ENCODE measurements at regions not wholly inside any gene's neighbourhood (a gene's known extent, or its start where the extent isn't known, plus 50 kb on each side); places are given as distances from the start of the nearest gene placed in this dataset.

GRCh38 chr13:79866436-79866835 is 385.5 kb downstream of the NDFIP2 start (continued):
- TF ChIP-seq HSF1 (IDR thresholded peaks at IDR 0.05; ENCODE audit: low read depth, low read length) (no peak), ZNF687 (IDR thresholded peaks at IDR 0.05) (no peak), MXI1 (IDR thresholded peaks at IDR 0.05; ENCODE audit: low read depth, low read length) (no peak), RFX5 (IDR thresholded peaks at IDR 0.05; ENCODE audit: low read depth, low read length) (no peak), SREBF2 (IDR thresholded peaks at IDR 0.05; ENCODE audit: low read length) (no peak)

- H3K27ac ChIP-seq (ENCODE audit: control insufficient read depth, insufficient read depth) = no peak overlapping the region
- DNase-seq (ENCODE audit: low read depth, low spot score) = no peak
- no peak for ATAC-seq
- WGBS (ENCODE audit: insufficient coverage, insufficient replicate concordance, low lambda C conversion rate, missing lambda C conversion rate) = 0% methylated on average over 2 of the region's 2 CpGs
- FAIRE-seq = no peak
- H4K20me1 ChIP-seq (ENCODE audit: control insufficient read depth, insufficient read depth) = no peaks in the 10 kb centered on the region
- H3K27me3 ChIP-seq (replicated peaks in 1 of 2; ENCODE audit: control insufficient read depth in 2 of 2, insufficient read depth in 2 of 2, low read length in 1 of 2) = no peaks in the 10 kb centered on the region
- no peak overlapping the region for H3K4me3 ChIP-seq
- ChIA-PET RAD21 (ENCODE audit: unreplicated experiment) (no interaction called here), POLR2A (no interaction called here), SMC1A (ENCODE audit: uncharacterized antibody, unreplicated experiment) (interaction anchor here (1.2 to 1.5 kb wide), 3 partner anchors 9 to 57 kb away, joined by 3 to 4 read pairs (median 3); no protein-coding TSS in a partner anchor), CTCF (interaction anchor here (0.6 to 1.1 kb wide), 2 partner anchors 9 to 219 kb away, joined by 3 read pairs; no protein-coding TSS in a partner anchor)
- H3K9me3 ChIP-seq (replicated peaks; ENCODE audit: control insufficient read depth, insufficient read depth, low read length) = no peaks in the 10 kb centered on the region
- H3K4me2 ChIP-seq (ENCODE audit: control insufficient read depth, insufficient read depth) = no peak overlapping the region
- intact Hi-C loops (cut with micrococcal nuclease; ENCODE audit: unreplicated experiment) (no loop called here), in situ Hi-C loops (cut with MboI) (no loop called here)
- no peaks in the 10 kb centered on the region for H3K79me2 ChIP-seq (ENCODE audit: control insufficient read depth, insufficient read depth, low read length)
- TF ChIP-seq IRF4 (IDR thresholded peaks at IDR 0.05; ENCODE audit: low read depth, low read length) = no peak
- no peak for TF ChIP-seq FOS (IDR thresholded peaks at IDR 0.05; ENCODE audit: borderline replicate concordance, extremely low read depth, insufficient read length)
- TF ChIP-seq ZNF687 (IDR thresholded peaks at IDR 0.05) = no peak
- TF ChIP-seq IRF5 (IDR thresholded peaks at IDR 0.05; ENCODE audit: borderline replicate concordance) = no peak
- no peak for TF ChIP-seq GATAD2B (conservative IDR thresholded peaks at IDR 0.05; ENCODE audit: low read depth)
- no peaks in the 10 kb centered on the region for H3K36me3 ChIP-seq (ENCODE audit: control insufficient read depth in 2 of 2, insufficient read depth in 2 of 2, low read length in 1 of 2)
- BruUV-seq (replicated peaks) = no TSS peak
- no peaks in the 10 kb centered on the region for H3K4me1 ChIP-seq (ENCODE audit: control insufficient read depth, insufficient read depth, low read length)
- H2AFZ ChIP-seq (ENCODE audit: control insufficient read depth, low read depth, low read length) = no peak overlapping the region
- no peak overlapping the region for H3K9ac ChIP-seq (ENCODE audit: control insufficient read depth, insufficient read depth, low read length)
Observed at GRCh38 chr13:79862515-79862914, 381.6 kb downstream of the NDFIP2 start.

Data from GM12878 (cell line).